ENCODE measurements at regions not wholly inside any gene's neighbourhood (a gene's known extent, or its start where the extent isn't known, plus 50 kb on each side); places are given as distances from the start of the nearest gene placed in this dataset.

DNA sequence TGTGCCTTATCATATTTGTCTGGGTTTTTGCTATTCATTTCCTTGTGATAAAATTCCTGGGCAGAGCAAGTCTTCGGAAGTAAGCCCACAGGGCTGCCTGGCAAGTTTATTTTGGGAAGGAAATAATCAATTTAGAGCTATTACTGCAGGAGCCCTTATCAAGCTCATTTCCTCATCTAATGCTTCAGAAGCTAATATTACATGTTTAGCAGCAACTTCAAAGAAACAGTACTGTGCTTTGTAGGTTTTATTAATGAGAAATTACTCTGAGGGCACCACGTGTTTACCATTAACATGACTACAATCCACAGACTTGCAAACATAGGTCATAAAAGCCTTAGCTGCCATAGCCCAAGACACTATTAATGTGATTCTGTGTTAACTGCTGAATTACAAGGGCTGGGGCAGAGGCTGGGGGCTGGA, 540.0 kb downstream of the SPRY1 start:
- TF ChIP-seq POLR2A (IDR thresholded peaks at IDR 0.05; ENCODE audit: low read length), result no peak
- TF ChIP-seq GATA1 (IDR thresholded peaks at IDR 0.05; ENCODE audit: low read depth, low read length), result no peak

Measured in erythroblast (primary cell).